Peyer's patch (tissue), 4 donors: ENCODE measurements at regions not wholly inside any gene's neighbourhood (a gene's known extent, or its start where the extent isn't known, plus 50 kb on each side); places are given as distances from the start of the nearest gene placed in this dataset.

Experiments used
- DNase-seq, 3 donors: peaks; one replicate each; pipeline ENCODE4 v3.0.0-alpha.2; 2017 to 2019
- H3K27ac ChIP-seq, 4 donors: fragments of 200-600 bp; sonication (generic); one replicate each; pipeline ENCODE4 v1.5.1; 2016 to 2019
- H3K27me3 ChIP-seq, 2 donors: fragments of 200-600 bp; sonication (generic); one replicate each; pipeline ENCODE4 v1.5.1; 2019
- H3K36me3 ChIP-seq, 3 donors: fragments of 200-600 bp; sonication (generic); one replicate each; pipeline ENCODE4 v1.5.1; 2016 to 2019
- H3K4me1 ChIP-seq, 4 donors: fragments of 200-600 bp; sonication (generic); one replicate each; pipeline ENCODE4 v1.5.1; 2016 to 2019
- H3K4me3 ChIP-seq, 4 donors: fragments of 200-600 bp; sonication (generic); 1 replicate in 3 of 4; 2 replicates in 1 of 4; pipeline ENCODE4 v1.5.1; 2016 to 2019; ENCODE audit warnings: mild to moderate bottlenecking in 1 of 4
- H3K9me3 ChIP-seq, 4 donors: fragments of 200-600 bp; sonication (generic); one replicate each; pipeline ENCODE4 v1.5.1; 2016 to 2019; ENCODE audit warnings: mild to moderate bottlenecking in 1 of 4
- POLR2A ChIP-seq, 2 donors: fragments of 450-650 bp; IDR thresholded peaks; one replicate each; pipeline ENCODE4 v1.5.1; 2017; ENCODE audit warnings: antibody characterized with exemption in 2 of 2, mild to moderate bottlenecking in 2 of 2, moderate library complexity in 2 of 2
- TF ChIP-seq, protein P1 (sequence below), 6 experiments: fragments of 450-650 bp in 4 of 6; fragments of 200-600 bp in 2 of 6; sonication (generic) in 1 of 6; IDR thresholded peaks; one replicate each; pipeline ENCODE4 v1.5.1; 2017 to 2019; ENCODE audit warnings: antibody characterized with exemption in 6 of 6, mild to moderate bottlenecking in 3 of 6, moderate library complexity in 1 of 6

DNA sequence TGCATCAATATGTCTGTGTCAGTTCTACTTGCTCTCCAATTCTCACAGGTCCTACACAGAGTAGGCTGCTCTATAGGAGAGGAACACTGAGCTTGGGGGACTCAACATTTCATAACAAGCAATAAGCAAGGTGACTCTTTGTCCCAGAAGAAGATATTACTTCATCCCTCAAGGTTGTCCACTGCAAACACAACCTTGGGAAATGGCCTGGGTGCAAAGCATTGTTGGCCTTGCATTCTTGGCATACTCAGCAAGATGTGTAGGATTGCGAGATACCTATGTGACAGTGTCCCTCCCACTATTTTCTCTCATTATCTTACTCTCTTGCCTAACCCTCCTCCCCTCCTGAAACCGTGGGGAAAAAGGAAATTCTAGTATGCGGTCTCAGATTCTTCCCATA is 169.8 kb upstream of the FREM1 start:
- no peak overlapping the region for H3K27ac ChIP-seq
- H3K36me3 ChIP-seq, result no peaks in the 10 kb centered on the region
- H3K4me1 ChIP-seq, result no peaks in the 10 kb centered on the region
- TF ChIP-seq, protein P1, sequence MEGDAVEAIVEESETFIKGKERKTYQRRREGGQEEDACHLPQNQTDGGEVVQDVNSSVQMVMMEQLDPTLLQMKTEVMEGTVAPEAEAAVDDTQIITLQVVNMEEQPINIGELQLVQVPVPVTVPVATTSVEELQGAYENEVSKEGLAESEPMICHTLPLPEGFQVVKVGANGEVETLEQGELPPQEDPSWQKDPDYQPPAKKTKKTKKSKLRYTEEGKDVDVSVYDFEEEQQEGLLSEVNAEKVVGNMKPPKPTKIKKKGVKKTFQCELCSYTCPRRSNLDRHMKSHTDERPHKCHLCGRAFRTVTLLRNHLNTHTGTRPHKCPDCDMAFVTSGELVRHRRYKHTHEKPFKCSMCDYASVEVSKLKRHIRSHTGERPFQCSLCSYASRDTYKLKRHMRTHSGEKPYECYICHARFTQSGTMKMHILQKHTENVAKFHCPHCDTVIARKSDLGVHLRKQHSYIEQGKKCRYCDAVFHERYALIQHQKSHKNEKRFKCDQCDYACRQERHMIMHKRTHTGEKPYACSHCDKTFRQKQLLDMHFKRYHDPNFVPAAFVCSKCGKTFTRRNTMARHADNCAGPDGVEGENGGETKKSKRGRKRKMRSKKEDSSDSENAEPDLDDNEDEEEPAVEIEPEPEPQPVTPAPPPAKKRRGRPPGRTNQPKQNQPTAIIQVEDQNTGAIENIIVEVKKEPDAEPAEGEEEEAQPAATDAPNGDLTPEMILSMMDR (IDR thresholded peaks at IDR 0.05), result no peak
- TF ChIP-seq POLR2A (IDR thresholded peaks at IDR 0.05), result no peak
- no peak overlapping the region for H3K4me3 ChIP-seq
- H3K9me3 ChIP-seq, result no peaks in the 10 kb centered on the region
- H3K27me3 ChIP-seq, result no peaks in the 10 kb centered on the region
- no peak for DNase-seq

DNA sequence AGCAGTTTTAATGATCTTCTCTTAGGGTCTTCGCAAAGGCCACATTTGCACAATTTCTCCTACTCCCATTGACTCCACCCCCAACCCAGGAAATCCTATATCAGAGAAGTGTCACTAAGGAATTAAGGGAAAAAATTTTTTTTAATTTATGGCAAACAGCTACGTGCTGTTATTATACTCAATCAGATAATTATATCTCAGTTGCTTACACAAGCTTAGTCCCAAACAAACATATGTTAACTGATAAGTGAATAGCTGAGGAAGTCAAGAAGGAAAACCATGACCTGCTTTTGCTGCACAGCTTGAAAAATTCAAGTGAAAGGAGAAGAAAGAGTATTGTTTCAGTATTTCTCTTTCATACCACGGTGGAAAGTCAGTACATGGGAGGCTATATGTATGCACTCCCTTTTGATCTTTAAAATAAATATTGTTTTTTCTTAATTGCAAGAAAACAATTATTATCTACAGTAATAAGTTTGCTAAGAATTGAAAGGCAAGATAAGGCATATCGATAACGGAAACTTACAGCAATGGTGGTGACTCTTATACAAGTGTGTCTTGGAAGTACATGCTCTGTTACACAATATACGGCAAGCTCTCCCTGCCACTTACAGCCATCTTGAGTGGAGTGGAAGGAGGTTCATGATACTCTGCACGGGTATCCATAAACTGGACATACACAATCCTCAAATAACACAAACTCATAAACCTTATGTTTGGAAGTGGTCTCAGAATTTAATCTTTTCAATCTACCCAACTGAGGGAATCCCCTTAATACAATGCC is 167.9 kb upstream of the FREM1 start:
- H3K27ac ChIP-seq, result no peak overlapping the region
- TF ChIP-seq, protein P1 (IDR thresholded peaks at IDR 0.05), result no peak
- TF ChIP-seq POLR2A (IDR thresholded peaks at IDR 0.05), result no peak
- H3K4me1 ChIP-seq, result no peaks in the 10 kb centered on the region
- DNase-seq, result no peak
- no peaks in the 10 kb centered on the region for H3K9me3 ChIP-seq
- no peak overlapping the region for H3K4me3 ChIP-seq
- H3K27me3 ChIP-seq, result no peaks in the 10 kb centered on the region
- H3K36me3 ChIP-seq, result no peaks in the 10 kb centered on the region

GRCh38 chr9:15073620-15074019 is 163.4 kb upstream of the FREM1 start:
- Histone ChIP-seq H3K9me3 (no peaks in the 10 kb centered on the region), H3K4me3 (no peak overlapping the region), H3K36me3 (no peaks in the 10 kb centered on the region), H3K27me3 (no peaks in the 10 kb centered on the region), H3K27ac (no peak overlapping the region), H3K4me1 (no peaks in the 10 kb centered on the region)
- TF ChIP-seq POLR2A (IDR thresholded peaks at IDR 0.05), result no peak
- TF ChIP-seq, protein P1 (IDR thresholded peaks at IDR 0.05), result no peak
- no peak for DNase-seq

DNA sequence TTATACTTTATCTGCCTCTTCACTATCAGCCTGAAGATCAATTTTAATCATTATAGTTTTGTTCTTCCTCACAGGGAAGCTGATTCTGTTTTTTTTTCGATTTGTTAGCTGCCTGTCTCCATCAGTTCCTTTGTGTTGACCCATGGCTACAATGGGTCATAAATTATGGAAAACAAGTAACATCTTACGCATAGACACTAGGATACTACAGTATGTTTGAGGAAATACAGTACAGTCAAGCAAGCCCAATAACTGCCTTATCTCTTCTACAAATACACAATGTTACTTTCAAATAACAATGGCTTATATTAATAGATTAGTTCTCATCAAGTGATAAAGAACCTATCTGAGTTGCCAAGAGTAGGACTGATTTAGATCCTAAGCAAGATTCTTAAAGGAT is 160.5 kb upstream of the FREM1 start:
- Histone ChIP-seq H3K4me3 (no peak overlapping the region), H3K27ac (no peak overlapping the region), H3K4me1 (no peaks in the 10 kb centered on the region), H3K27me3 (no peaks in the 10 kb centered on the region), H3K9me3 (no peaks in the 10 kb centered on the region), H3K36me3 (no peaks in the 10 kb centered on the region)
- DNase-seq, result no peak
- TF ChIP-seq POLR2A (IDR thresholded peaks at IDR 0.05), result no peak
- TF ChIP-seq, protein P1 (IDR thresholded peaks at IDR 0.05), result no peak

DNA sequence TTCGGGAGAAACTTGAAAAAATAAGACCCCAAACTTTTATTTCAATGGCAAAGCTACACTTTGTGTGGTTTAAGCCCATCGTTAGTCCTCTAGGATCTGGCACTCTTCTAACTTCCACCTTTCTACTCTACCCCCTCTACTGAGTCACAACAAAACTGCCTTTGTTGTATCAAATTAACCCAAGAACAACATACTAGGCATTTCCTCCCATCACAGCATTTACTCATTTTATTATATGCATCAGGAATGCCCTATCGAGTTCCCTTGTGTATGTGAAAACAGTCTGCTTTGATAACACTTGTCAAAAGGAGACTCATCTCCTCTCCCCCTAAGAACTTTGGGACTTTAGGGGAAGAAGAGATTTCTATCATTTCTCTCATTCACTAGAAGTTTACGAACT is 158.9 kb upstream of the FREM1 start:
- Histone ChIP-seq H3K27ac (no peak overlapping the region), H3K4me3 (no peak overlapping the region), H3K36me3 (no peaks in the 10 kb centered on the region), H3K4me1 (no peaks in the 10 kb centered on the region), H3K27me3 (no peaks in the 10 kb centered on the region), H3K9me3 (no peaks in the 10 kb centered on the region)
- TF ChIP-seq, protein P1 (IDR thresholded peaks at IDR 0.05), result no peak
- TF ChIP-seq POLR2A (IDR thresholded peaks at IDR 0.05), result no peak
- DNase-seq, result no peak
